T-helper 2 cell (primary cell): ENCODE measurements at regions not wholly inside any gene's neighbourhood (a gene's known extent, or its start where the extent isn't known, plus 50 kb on each side); places are given as distances from the start of the nearest gene placed in this dataset.
"Not testable (repeated sequence)": the region's sequence is repeated elsewhere in the genome, so short reads cannot be mapped to it uniquely, and the experiment has no call there.

Experiments used
- DNase-seq, 5 experiments: peaks; one replicate each; pipeline versions ENCODE4 v3.0.0 to v3.0.0-alpha.2; 2012 to 2022

DNA sequence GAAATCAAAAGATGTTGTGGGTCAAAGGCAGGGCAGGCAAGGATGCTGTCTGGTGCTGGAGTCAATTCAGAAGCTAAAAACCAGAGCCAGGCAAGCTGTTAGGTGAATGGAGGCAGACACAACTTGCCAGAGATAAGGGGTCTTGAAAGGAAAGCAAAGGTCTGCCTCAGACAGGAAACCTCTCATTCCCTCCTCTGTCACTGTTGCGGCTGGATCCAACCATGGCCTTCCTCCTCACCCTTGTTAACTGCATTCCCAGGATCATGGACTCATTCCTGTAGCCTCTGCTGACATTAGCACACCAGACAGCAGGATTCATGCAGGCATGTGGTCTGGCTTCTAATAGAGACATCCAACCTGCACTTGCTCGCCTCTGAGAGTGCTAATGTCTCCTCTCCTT, 186.7 kb upstream of the HS3ST3A1 start:
- no peak for DNase-seq

DNA sequence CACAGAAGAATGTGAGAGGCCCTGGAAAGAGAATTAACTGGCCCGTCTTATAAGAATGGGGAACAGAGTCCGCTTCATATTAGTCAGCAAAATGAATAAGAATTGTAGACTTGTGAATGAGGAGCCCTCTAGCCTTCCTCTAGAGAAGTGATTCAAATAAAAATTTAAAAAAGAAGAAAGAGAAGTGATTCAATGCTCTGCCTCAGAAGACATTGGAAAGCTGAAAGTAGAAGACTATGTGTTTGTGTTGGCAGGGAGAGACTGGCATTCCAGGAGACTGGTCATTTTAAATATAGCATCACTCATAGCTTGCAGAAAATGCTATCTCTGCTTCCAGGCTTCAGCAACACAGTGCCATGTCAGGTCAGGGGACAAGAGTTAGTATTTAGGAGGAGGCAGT, 190.6 kb upstream of the HS3ST3A1 start:
- no peak for DNase-seq

DNA sequence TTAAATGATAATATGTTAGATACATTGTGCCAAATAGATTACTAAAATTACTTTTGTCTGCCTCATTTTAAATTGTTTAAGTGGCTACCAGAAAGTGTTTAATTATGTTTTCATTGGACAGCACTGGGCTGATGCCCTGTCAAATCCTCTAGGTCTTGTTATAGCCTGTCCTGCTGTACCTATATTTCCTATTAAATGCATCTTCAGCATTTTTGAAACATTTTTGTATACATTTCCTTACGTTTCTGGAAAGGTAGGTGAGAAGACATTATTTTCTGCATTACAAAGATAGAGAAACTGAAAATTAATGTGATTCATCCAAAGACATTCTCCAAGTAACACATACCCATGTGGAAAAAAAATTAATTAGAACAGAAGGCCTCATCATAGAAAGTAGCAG, 192.2 kb upstream of the HS3ST3A1 start:
- no peak for DNase-seq

DNA sequence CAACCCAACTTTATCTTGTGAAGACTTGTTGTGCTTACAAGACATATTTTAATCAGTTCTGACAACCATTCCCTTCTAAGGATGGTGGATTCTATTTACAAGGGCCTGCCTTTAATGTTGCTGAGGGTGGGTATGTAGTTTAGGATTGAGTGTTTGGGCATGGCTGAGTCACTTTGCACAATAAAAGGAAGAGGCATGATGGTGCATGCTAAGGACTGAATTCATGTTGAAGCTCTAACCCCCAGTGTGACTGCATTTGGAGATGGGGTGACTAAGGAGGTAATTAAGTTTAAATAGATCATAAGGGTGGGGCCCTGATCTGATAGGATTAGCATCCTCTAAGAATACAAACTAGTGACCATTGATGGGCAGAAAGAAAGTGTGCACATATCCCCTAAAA, 196.1 kb upstream of the HS3ST3A1 start:
- no peak for DNase-seq

DNA sequence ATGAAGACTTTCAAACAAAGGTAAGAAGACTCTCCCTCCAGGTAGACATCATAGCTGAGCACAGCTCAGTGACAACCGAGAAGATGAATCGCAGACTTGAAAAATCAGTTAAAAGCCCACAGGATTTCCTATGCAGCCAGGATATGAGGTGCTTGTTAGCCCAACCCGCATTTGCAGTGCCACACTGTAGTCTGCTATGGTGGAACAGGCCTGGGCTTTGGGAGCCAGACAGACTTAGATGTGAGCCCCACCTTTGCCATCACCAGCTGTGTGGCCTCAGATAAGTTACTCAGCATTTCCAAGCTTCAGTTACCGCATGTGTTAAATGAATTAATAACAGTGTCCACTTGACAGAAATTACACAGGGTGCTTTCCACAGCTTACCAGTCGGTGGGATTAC, 204.4 kb upstream of the HS3ST3A1 start:
- peak in 1 of 5 experiments; percentile 46 for DNase-seq

DNA sequence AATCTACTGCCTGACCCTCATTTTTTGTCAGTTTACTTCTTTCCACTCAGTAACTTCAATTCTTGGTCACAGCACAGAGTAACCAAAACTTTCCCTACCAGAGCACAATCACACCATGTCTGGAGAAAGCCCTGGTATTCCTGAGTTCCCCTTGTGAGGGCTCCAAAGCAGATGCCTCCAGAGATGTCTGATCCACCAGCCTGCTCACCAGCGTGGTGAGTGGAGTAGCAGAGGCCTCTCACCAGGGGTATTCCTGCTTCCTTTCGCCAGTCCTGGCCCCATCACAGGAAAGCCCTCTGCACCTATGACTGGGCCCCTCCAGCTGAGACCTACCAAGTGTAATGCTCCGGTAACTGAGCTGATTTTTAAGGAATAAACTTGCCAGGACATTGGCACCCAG, 205.4 kb upstream of the HS3ST3A1 start:
- DNase-seq, result no peak

DNA sequence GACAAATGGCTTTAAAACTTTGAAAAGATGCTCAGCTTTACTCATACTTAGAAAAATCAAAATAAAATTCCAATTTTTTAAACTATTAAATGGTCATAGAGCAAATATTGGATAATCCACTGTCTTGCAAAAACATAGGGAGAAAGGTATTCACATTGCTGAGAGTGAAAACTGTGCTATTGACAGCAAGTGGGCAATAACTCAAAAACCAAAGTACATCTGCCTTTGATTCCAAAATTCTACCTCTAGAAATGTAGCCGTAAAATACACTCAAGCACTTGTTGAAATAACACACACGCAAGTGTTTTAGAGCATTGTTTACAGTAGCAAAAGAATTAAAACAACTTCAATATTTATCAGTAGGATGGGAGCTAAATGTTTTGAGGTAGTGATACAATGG, 210.6 kb upstream of the HS3ST3A1 start:
- no peak for DNase-seq

DNA sequence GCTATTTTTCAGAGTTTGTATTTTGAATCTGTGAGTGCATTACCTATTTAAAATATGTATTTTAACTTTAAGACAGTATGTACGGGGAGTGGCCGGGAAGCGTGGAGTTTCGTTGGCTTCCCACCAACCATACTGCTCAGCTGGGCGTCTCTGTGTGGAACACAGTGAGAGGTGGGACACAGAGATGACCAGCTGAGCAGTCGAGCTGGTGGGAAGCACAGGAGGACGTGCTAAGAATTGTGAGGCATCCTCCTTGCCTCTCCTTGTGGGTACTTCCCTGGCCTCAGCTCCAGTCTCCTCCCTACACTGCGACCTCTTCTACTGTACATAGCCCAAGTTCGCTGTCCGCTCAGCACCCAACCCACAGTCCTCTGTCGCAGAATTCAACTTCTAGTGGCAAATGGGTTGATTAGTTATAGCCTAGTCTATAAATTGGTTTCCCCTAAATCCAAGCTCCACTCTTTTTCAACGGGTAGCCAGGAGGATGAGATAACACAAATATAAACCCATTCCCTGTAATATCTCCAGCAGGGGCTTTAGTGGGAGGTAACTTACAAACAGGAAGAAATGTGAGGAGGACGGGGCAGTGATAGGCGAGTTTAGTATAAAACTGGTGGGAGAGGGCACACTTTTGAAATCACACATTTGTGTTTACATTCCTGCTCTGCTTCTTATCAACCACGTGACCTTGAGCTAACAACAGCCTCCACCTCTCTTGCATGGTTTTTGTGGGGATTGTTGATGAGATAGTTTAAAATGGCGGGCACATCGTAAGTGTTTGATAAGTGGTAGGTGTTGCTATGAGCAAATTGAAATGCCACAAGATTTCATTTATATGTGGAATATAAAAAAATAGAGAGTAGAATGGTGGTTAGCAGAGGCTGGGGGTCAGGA, 211.9 kb upstream of the HS3ST3A1 start:
- DNase-seq, result no peak

DNA sequence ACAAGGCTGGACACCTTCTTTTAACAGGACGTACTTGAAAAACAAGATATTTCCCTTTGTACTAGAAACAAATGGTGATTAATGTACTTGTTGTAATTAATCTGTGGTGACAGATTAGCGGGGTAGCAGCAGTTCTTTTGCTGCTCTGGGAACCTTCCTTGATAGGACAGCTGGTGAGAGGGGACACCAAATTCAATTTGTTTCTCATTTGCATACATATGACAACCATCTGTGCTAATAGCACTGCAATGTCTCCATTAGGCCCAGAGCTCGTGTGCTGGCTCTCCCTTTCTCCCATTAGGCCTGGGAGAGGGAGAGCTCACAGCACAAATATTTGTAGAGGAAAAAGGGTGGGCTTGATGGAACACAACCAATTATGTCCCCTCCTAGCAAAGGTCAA, 221.0 kb upstream of the HS3ST3A1 start:
- DNase-seq, result no peak

DNA sequence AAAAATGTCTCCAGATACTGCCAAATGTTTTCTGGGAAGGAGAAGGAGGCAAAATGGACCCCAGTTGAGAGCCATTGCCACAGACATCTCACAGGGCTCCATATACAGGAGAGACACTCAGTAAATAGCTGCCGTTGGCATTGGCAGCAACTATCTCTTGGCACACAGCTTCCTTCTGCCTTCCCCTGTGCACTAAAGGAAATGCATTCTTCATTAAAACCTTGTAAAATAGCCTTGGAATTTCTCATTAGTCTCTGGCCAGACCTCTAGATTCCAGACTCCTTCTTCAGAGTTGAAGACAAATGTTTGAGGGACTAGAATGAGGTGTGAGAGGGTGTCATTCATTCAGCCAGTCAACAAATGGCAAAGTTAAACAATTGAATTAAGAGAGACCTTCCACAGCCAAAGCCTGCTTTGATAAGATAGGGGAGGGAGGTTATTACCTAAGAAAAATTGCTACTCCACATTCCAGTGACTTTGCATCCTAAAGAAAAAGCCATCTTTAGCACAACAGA, 223.9 kb upstream of the HS3ST3A1 start:
- DNase-seq, result no peak

DNA sequence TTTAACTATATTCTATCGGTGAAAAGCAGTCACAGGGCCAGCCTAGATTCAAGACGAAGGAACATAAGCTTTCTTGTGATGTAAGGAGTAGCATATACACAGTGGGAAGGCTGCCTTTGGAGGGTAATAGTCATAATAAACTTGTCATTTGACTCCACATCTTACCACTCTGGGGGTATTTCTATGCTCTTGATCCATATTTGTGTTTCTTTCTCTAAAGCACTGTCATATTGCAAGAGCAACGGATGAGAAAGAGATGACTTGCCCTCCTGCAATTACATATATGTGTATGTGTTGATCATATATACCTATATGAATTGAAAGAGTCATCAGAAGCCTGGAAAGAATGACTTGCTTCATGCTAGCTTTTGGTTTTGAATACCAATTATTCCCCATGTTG, 225.4 kb upstream of the HS3ST3A1 start:
- DNase-seq, result peak in 1 of 5 experiments; percentile 53

DNA sequence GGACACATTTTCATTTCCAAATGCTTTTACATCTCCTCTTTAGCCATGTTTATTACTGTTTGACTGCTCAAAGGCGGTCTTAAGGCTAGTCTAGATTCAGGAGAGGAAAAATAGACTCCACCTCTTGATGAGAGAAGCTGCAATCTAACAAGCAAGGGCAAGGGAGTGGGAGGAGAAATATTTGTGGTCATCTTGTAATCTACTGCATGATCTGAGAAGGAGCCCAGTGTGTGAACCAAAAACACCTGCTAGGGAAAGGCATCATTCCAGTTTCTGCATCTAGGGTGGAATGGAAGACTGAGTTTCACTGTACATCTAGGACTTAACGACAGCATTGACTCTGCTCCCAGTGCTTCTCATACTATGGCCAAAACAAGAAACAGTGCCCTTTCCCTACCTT, 232.2 kb upstream of the HS3ST3A1 start:
- no peak for DNase-seq

DNA sequence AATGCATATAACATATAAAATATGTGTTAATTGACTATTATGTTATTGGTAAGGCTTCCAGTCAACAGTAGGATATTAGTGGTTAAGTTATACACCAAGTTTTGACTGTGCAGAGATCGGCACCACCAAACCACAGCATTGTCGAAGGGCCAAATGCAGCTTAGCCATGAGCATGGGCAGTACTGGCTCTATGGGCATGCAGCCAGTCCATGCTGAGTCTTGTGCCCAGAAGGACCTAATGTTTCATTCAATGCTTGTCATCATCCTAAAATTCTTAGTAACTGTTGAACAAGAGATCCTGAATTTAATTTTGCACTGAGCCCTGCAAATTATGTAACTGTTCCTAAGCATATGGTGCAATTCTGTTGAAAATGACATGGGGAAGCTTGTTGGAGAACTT, 233.4 kb upstream of the HS3ST3A1 start:
- no peak for DNase-seq

DNA sequence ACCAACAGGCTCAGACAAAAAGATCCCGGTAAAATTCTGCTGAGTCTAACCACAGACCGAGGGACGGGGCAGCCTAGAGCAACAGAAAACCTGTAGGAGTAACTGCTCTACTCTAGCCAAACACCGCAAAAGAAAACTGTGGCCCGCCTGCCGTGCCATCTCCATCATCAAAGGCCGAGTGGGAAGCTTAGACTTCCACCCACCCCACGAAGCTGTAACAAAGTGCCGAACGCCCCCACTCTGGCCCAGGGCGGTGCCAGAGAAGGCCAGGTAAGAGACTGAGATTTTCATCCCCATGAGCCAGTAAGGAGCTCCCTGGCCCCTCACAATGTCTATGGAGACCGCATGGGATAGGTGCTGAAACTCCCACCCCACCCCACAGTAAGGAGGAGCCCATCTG, 231.9 kb upstream of the COX10 start:
- DNase-seq, result no peak

DNA sequence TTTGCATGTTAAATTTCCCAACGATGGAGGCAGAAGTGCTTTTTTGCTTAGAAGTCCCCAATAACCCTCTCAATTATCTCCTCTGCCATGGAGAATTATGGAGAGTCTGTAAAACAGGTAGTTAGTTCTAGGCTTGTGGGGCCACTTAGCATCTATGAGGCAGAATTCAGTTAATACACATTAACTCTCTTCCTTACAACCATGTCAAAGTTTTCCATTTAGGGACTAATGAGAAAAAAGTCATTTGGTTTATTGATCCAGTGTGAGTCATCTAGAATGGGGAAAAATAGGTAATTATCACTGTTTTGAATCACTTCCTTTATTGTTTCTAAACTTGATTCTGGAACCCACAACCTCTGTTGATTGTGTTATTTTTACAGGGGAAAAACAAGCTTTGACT, 229.1 kb upstream of the COX10 start:
- no peak for DNase-seq

DNA sequence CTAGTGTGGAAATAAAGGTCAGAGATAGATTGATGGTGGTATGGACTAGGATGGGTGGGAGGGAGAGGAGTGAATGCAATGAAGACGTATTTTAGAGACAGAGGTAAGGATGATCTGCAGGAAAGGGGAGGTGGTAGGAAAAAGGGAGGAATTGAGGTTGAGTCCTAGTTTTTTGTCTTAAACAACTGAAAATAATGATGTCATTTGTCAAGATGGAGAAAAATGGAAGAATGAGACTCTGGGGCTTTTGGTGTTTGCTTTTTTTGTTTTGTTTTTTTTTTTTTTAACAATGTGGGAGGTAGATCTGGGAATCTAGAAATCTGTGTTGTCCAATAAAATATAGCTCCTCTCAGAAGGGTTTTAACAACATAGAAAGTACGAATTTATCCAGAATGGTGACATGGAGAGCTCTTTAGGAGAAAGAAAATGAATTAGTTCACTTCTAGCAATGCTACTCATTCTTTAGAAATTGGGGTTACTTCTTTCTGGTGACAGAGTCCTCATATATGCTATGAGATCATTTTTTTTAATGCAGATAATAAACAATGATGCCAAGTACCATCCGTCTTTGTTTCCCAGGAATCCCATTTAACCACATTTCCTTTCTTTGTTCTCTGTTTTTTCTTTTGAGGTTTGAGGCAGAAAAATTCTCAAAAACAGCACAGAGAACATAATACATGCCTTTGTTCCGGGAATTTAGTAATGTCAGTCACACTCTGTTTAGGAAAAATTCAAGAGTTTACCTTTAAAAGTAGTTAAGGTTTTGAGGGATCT, 225.3 kb upstream of the COX10 start:
- no peak for DNase-seq

DNA sequence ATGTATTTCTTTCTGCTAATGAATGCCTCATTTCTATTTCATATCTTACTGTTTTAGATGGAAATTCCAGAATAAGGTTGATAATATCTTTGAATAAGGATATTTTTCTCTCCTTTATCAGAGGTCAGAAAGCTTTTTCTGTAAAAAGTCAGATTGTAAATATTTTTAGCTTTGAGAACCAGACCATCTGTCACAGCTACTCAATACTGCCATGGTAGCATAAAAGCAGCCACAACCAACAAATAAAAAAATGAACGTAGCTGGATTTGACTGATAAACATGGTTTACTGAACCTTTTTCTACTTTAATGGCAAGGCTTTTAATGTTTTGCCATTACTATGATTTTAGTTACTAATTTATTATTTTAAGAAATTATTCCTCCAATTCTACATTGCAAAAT, 217.4 kb upstream of the COX10 start:
- DNase-seq, result no peak

DNA sequence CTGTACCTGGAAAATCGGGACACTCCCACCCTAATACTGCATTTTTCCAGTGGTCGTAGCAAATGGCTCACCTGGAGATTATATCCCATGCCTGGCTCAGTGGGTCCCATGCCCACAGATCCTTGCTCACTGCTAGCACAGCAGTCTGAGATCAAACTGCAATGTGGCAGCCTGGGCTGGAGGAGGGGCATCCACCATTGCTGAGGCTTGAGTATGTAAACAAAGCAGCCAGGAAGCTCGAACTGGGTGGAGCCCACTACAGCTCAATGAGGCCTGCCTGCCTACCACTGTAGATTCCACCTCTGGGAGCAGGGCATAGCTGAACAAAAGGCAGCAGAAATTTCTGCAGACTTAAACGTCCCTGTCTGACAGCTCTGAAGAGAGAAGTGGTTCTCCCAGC, 213.6 kb upstream of the COX10 start:
- DNase-seq, result not testable (repeated sequence)

DNA sequence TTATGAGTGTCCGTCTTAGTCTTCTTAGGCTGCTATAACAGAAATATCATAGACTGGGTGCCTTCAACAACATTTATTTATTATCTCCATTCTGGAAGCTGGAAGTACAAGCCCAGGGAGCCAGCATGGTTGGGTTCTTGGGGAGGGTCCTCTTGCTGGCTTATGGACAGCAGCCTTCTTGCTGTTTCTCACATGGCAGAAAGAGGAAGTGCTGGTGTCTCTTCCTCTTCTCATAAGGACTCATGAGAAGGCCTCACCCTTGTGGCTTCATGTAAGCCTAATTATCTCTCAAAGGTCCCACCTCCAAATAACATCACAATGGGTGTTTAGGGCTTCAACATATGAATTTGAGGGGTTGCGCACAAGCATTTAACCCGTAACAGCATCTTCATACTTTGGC, 207.0 kb upstream of the COX10 start:
- DNase-seq, result no peak

DNA sequence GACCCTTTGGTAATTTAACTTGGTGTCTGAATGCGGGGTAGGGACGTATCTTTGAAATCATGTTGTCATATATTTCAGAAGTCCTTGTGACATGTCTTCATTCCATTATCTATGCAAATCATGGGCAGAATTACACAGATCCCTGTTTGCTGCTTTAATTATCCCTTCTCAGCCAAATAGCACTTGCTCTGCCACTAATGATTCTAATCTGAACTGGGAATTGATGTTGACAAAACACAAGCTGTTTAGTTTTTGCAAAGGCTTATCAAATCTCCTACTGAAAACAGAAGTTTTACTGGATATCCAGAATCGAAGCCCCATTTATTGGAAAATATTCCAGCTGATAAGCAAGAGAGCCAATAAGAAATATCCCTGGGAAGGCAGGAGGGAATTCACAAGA, 205.9 kb upstream of the COX10 start:
- DNase-seq, result no peak

DNA sequence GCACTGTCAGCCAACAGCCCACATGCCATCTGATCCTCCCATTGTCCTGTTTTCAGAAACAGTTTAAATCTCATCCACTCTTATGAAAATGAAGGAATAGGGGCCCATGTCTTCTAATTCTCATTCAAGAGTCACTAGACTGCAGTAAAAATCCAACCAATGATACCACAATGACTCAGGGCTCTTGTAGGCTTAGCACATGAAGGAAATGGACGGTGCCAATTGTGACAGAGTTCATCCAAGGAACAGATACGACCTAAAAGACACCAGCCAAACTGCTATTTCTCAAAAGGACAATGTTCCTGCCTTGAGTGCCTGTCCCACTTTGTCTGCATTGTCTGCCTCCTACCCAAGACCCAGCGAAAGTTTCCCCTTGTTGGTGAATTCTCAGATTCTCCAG, 204.8 kb upstream of the COX10 start:
- no peak for DNase-seq

DNA sequence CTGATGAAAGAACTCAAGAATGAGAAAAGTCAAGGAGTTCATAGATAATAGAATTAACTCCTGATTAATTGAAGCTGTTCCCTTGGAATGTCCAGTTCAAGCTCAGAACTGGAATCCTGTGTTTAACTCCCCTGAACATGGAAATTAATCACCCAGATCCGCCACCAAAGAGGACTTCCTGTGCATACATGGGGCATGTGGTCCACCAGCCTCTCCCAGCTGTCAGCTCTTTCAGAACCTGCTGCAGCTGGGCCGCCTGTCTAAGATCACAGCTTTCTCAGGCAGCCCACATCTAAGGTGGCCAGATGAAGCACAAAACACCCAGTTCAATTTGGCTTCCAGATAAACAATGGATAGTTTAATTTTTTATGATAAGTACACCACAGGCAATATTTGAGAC, 203.7 kb upstream of the COX10 start:
- DNase-seq, result no peak

DNA sequence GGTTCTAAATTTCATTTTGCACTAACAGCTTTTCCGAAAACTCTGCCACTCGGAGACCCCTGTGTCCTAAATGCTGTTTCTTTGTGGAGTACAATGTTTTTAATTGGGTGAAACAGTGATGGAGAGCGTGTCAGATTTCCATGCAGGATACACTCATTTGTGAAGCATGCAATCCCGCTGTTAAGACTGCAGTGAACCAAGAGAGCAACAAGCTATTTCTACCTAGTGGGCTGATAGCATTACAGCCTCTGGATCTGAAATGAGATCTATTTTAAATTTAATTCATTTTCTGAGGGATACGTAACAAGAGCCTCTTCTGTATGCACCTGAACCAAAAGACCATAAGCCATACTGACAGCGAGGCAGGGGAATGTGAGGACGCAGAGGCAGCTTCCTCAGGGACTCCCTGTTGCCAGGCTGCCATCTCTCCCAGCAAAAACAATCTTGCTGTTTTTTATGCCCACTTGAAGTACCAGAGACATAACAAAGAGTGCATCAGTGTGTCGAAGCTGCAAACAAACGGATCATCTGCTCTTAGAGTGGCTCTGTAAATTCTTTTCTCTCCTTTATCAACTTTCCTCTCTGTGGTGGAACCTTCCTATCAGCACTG, 199.9 kb upstream of the COX10 start:
- no peak for DNase-seq

DNA sequence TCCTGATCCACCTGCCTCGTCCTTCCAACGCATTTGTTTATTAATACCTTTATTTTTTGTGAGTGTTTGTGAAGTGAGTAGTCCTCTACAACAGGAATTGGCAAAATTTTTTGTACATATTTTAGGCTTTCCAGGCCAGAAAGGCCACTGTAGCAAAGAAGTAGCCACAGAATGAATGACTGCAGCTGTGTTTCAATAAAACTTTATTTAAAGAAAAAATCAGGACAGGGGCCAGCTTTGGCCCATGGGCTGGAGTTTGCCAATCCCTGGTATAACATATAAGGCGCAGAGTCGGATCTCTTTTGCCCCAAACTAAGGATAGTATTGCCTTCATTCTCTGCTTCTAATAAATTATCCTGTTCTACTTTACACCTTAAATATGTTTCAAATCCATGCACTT, 198.0 kb upstream of the COX10 start:
- no peak for DNase-seq
